HEK293T (cell line): ENCODE measurements at regions not wholly inside any gene's neighbourhood (a gene's known extent, or its start where the extent isn't known, plus 50 kb on each side); places are given as distances from the start of the nearest gene placed in this dataset.

ENCODE experiments used
- CTCF ChIA-PET: fragments of 350-600 bp; formaldehyde crosslinking; extraction: SDS; loops from one replicate; lab custom pipeline; 2021; ENCODE audit warnings: antibody characterized with exemption, inconsistent platforms; lab: Yijun Ruan, JAX
- POLR2A ChIA-PET: fragments of 350-600 bp; formaldehyde crosslinking; extraction: SDS; loops from one replicate; lab custom pipeline; 2020; ENCODE audit warnings: antibody characterized with exemption, inconsistent platforms; lab: Yijun Ruan, JAX
- DNase-seq: peaks from one replicate; pipeline ENCODE4 v3.0.0; 2012; ENCODE audit warnings: mixed read lengths; ENCODE audit errors: extremely low spot score
- ARNT ChIP-seq: fragments of 450-650 bp; IDR thresholded peaks from 2 replicates; pipeline ENCODE4 v1.6.1; 2017; ENCODE audit warnings: mild to moderate bottlenecking
- BHLHE40 ChIP-seq: fragments of 450-650 bp; IDR thresholded peaks from 2 replicates; pipeline ENCODE4 v1.6.1; 2016; ENCODE audit warnings: mild to moderate bottlenecking, moderate library complexity, borderline replicate concordance
- CTBP1 ChIP-seq: fragments of 450-650 bp; IDR thresholded peaks from 2 replicates; pipeline ENCODE4 v1.6.1; 2016; ENCODE audit warnings: borderline replicate concordance
- ELF4 ChIP-seq: fragments of 450-650 bp; IDR thresholded peaks from 2 replicates; pipeline ENCODE4 v1.6.1; 2017; ENCODE audit warnings: antibody characterized with exemption
- FOXA1 ChIP-seq: fragments of 450-650 bp; IDR thresholded peaks from 2 replicates; pipeline ENCODE4 v1.6.1; 2016; ENCODE audit warnings: mild to moderate bottlenecking
- FOXK2 ChIP-seq: fragments of 450-650 bp; IDR thresholded peaks from 2 replicates; pipeline ENCODE4 v1.6.1; 2016; ENCODE audit warnings: mild to moderate bottlenecking
- FOXM1 ChIP-seq: fragments of 450-650 bp; IDR thresholded peaks from 2 replicates; pipeline ENCODE4 v1.6.1; 2017; ENCODE audit warnings: mild to moderate bottlenecking, borderline replicate concordance
- HDGF ChIP-seq: fragments of 450-650 bp; IDR thresholded peaks from 2 replicates; pipeline ENCODE4 v1.6.1; 2017; ENCODE audit warnings: antibody characterized with exemption, borderline replicate concordance
- L3MBTL2 ChIP-seq: fragments of 450-650 bp; conservative IDR thresholded peaks from 2 replicates; pipeline ENCODE4 v1.6.1; 2016; ENCODE audit warnings: mild to moderate bottlenecking
- LEF1 ChIP-seq: fragments of 450-650 bp; IDR thresholded peaks from 2 replicates; pipeline ENCODE4 v1.6.1; 2017; ENCODE audit warnings: mild to moderate bottlenecking, borderline replicate concordance
- NFRKB ChIP-seq: fragments of 450-650 bp; IDR thresholded peaks from 2 replicates; pipeline ENCODE4 v1.6.1; 2016; ENCODE audit warnings: mild to moderate bottlenecking, moderate library complexity
- PKNOX1 ChIP-seq: fragments of 450-650 bp; IDR thresholded peaks from 2 replicates; pipeline ENCODE4 v1.6.1; 2016
- SP1 ChIP-seq: fragments of 450-650 bp; IDR thresholded peaks from 2 replicates; pipeline ENCODE4 v1.6.1; 2017
- SUZ12 ChIP-seq: fragments of 450-650 bp; IDR thresholded peaks from 2 replicates; pipeline ENCODE4 v1.6.1; 2016; ENCODE audit warnings: mild to moderate bottlenecking
- TARDBP ChIP-seq: fragments of 450-650 bp; IDR thresholded peaks from 2 replicates; pipeline ENCODE4 v1.6.1; 2016
- ZNF384 ChIP-seq: fragments of 450-650 bp; IDR thresholded peaks from 2 replicates; pipeline ENCODE4 v1.6.1; 2016

GRCh38 chr14:97456958-97457357, 659.8 kb downstream of the VRK1 start:
- no peak for DNase-seq
- POLR2A ChIA-PET: no interaction called here
- CTCF ChIA-PET: no interaction called here
- TF ChIP-seq SP1: no peak
- TF ChIP-seq ARNT: no peak
- TF ChIP-seq FOXA1: no peak
- TF ChIP-seq FOXM1: no peak
- no peak for TF ChIP-seq PKNOX1
- no peak for TF ChIP-seq FOXK2
- TF ChIP-seq SUZ12: no peak
- TF ChIP-seq ELF4: no peak
- no peak for TF ChIP-seq BHLHE40
- TF ChIP-seq NFRKB: no peak
- no peak for TF ChIP-seq TARDBP
- no peak for TF ChIP-seq HDGF
- TF ChIP-seq CTBP1: no peak

GRCh38 chr14:97457575-97458085, 660.4 kb downstream of the VRK1 start:
- POLR2A ChIA-PET: no interaction called here
- TF ChIP-seq ZNF384 (no peak), SUZ12 (no peak), ARNT (no peak), SP1 (no peak), FOXK2 (no peak), CTBP1 (no peak), TARDBP (no peak), L3MBTL2 (no peak), ELF4 (no peak), NFRKB (no peak), HDGF (no peak), LEF1 (no peak)
- CTCF ChIA-PET: no interaction called here
- no peak for DNase-seq

GRCh38 chr14:97458255-97458654, 661.1 kb downstream of the VRK1 start:
- DNase-seq: no peak
- CTCF ChIA-PET: no interaction called here
- no peak for TF ChIP-seq ARNT
- no peak for TF ChIP-seq TARDBP
- TF ChIP-seq FOXA1: no peak
- no peak for TF ChIP-seq FOXM1
- no peak for TF ChIP-seq NFRKB
- no peak for TF ChIP-seq CTBP1
- TF ChIP-seq L3MBTL2: no peak
- POLR2A ChIA-PET: no interaction called here

GRCh38 chr14:97458661-97459579, 661.7 kb downstream of the VRK1 start:
- CTCF ChIA-PET: no interaction called here
- DNase-seq: no peak
- POLR2A ChIA-PET: no interaction called here
- TF ChIP-seq HDGF (no peak), L3MBTL2 (no peak), ARNT (no peak), SP1 (no peak), SUZ12 (no peak), ZNF384 (no peak), PKNOX1 (no peak), BHLHE40 (no peak), CTBP1 (no peak), FOXK2 (no peak), FOXM1 (no peak), ELF4 (no peak), NFRKB (no peak), FOXA1 (no peak), LEF1 (no peak), TARDBP (no peak)

- CTCF ChIA-PET: no interaction called here
- no peak for DNase-seq
- POLR2A ChIA-PET: no interaction called here
- no peak for TF ChIP-seq HDGF
- no peak for TF ChIP-seq TARDBP
- no peak for TF ChIP-seq ELF4
- no peak for TF ChIP-seq LEF1
- TF ChIP-seq PKNOX1: no peak
- no peak for TF ChIP-seq FOXK2
- no peak for TF ChIP-seq SP1
- TF ChIP-seq ARNT: no peak
- TF ChIP-seq BHLHE40: no peak
- no peak for TF ChIP-seq NFRKB
Measured at GRCh38 chr14:97462081-97462480, 664.9 kb downstream of the VRK1 start.

GRCh38 chr14:97468220-97468619, 671.0 kb downstream of the VRK1 start:
- ChIA-PET POLR2A (no interaction called here), CTCF (interaction anchor here (0.9 kb wide), 1 partner anchor 22 kb away, joined by 3 read pairs; no protein-coding TSS in a partner anchor)
- DNase-seq: no peak
- no peak for TF ChIP-seq NFRKB
- no peak for TF ChIP-seq TARDBP
- TF ChIP-seq PKNOX1: no peak
- TF ChIP-seq CTBP1: no peak
- TF ChIP-seq BHLHE40: no peak
- TF ChIP-seq FOXM1: no peak
- no peak for TF ChIP-seq SP1
- TF ChIP-seq LEF1: no peak
- TF ChIP-seq ARNT: no peak
- TF ChIP-seq FOXA1: no peak
